Hematopoietic multipotent progenitor cell treated with erythropoietin and hydrocortisone succinate and interleukin-3 and kit ligand, for 15 days (in vitro differentiated cells): ENCODE measurements at regions not wholly inside any gene's neighbourhood (a gene's known extent, or its start where the extent isn't known, plus 50 kb on each side); places are given as distances from the start of the nearest gene placed in this dataset.

Experiments
- DNase-seq: peaks from one replicate; pipeline ENCODE4 v3.0.0-alpha.2; 2015; ENCODE audit warnings: low spot score

DNA sequence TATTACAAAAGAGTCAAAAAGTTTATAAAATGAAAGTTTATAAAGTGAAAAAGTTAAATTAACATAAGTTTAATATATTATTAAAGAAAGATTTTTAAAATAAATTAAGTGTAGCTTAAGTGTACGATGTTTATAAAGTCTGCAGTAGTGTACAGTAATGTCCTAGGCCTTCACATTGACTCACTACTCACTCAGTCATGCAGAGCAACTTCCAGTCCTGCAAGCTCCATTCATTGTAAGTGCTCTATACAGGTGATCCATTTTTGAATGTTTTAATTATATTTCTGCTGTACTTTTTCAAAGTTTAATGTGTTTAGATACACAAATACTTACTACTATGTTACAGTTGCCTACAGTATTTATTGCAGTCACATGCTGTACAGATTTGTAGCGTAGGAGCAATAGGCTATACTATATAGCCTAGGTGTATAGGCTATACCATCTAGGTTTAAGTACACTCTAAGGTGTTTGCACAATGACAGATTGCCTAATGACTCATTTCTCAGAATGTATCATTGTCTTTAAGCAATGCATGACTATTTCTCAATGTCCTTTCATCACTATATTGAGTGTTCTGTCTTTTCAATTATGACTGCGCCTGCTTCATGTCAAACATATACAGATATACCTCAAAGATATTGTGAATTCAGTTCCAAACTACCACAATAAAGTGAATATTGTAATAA, 1110.3 kb upstream of the MAP3K7 start:
- no peak for DNase-seq

- DNase-seq, result no peak
Measured at GRCh38 chr6:91695221-91695620, 1108.3 kb upstream of the MAP3K7 start.

DNA sequence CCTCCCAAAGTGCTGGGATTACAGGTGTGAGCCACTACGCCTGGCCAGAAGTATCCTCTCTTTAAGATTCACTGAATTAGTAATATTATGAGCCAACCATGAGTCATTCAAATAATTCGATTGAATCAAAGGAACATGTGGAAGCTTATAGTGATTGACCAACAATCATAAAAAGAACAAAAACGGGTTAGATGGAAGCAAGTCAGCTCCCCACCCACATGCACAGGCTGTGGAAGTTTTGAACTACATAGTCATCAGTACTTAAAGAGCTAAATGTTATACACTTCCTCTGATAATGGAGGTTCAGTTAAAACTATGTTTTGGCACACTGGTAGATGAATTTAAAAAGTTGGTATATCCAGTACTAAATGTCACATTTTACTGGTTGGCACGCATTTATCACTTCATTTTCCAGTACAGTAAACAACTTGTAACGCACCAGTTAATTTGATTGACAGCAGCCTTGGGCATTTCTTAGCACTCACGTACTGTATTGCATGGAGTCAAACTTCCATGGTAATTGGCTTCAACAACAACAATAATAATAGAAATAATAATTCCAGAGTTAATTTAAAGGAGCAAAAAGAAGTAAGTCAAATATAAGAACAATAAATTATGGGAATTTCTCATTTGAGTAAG, 1107.3 kb upstream of the MAP3K7 start:
- DNase-seq, result no peak

- no peak for DNase-seq
Measured at GRCh38 chr6:91691449-91691848, 1104.6 kb upstream of the MAP3K7 start.

GRCh38 chr6:91683240-91683639, 1096.4 kb upstream of the MAP3K7 start:
- no peak for DNase-seq

GRCh38 chr6:91681296-91681695, 1094.4 kb upstream of the MAP3K7 start:
- no peak for DNase-seq

- DNase-seq, result no peak
Measured at GRCh38 chr6:91678679-91679446, 1092.0 kb upstream of the MAP3K7 start.

DNA sequence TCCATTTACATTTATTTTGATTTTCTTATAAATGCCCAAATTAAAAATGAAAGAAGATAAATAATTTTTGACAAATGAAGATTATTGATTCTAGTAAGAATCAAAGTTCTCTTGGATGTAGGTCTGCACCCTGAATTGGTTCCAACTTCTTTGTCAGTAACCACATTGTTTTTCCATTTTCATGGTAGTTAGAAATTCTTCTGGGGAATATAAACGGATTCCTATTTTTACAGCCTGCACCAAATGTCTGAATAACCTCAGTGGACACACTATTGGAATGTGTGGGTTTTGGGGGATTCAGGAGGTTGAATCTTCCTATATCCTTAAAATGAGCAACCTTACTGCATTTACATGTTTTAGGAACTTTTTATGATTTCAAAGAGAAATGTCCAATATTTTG, 1085.3 kb upstream of the MAP3K7 start:
- no peak for DNase-seq

- no peak for DNase-seq
Measured at GRCh38 chr6:91669871-91670268, 1083.0 kb upstream of the MAP3K7 start.

DNA sequence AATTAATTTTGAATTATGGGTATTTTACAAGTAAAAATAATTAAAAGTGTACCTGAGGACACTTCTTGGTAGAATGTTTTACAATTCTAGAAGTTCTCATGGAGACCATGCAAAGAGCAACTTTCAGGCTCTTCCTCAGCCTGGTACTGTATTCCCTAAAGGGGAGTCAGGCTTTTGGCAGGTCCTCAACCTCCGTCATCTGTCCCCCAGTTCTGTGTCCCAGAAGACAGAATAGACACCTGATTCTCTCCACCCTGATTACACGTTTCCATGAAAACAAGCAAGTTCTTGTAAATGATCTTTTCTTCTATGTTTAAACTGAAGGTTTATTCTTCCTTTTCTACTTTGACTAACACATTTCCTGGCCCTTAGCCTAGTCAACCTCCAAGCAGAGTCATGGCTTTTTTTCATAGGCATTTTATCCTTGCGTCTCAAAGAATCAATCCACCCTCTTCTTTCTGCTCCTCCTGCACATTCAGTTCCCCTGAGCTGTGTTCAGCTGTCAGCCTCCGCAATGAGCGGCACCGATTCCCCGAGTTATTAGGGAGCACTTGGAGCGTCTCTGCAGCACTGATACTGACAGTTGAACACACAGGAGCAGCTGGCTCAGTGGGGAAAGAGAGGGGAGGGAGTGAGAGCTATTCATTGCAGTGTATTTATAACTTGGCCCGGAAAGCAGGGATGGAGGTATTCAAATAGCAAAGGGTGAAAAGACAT, 1082.4 kb upstream of the MAP3K7 start:
- no peak for DNase-seq

DNA sequence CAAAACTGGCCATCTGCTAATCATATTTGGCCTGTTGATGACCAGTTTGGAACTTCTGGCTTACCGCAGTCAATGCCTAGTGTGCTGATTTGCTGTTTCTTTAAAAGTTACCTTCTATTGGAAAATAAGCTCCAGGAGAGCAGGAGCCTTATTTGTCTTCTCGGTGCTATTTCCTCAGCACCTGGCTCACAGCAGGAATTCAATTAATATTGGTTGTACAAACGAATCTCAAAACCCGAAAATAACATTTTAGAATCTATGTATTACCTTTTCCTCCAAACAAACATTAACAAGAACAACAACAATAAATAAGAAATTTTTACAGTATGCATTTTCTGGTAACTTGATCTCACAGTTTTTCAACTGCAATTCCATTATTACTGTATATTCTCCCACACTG, 1080.7 kb upstream of the MAP3K7 start:
- DNase-seq, result no peak

DNA sequence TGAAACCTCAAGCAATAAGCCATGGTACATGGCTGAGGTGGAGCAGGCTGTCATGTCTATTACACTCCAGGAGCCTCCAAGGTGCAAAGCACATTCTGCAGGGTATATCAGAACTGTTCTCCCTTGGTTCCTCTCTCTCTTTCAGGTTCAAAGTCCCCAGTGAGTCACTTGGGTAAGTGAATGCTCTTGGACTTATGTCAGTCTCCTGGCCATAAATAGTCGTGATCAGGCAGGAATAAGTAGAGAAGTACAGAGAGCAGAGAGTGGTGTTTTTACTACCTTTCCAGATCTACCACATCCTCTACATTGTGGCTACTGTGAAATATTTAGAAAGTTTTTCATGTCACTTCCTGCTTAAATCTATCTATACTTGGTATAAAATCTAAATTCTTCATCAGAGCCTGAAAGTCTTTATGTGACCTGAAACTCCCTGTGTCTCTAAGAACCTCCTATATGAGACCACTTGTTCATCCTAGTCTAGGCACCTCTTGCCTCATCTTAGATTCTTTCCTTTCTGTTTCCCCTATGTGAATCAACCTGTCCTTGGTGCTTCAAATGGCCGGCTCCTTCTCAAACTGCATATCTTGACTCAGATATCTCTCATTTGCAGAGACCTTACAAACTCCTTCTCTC, 1077.6 kb upstream of the MAP3K7 start:
- DNase-seq, result no peak

DNA sequence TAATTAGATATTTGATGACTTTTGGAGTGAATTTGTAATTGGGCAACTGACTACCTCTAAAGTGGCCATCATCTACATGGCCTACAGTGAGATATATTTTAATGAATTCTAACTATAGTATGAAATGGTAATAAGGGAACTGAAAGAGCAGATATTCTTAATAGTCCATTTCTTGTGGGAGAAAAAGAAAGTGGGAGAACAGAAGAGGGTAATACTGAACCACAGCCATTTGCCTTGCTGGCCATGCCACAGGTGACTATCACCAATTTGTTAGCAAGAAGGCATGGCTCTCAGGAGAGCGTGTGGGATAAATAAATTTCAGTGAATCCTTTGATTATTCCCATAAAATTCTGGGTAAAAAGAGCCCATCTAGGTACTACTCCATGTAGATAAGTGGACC, 1074.0 kb upstream of the MAP3K7 start:
- DNase-seq, result no peak

DNA sequence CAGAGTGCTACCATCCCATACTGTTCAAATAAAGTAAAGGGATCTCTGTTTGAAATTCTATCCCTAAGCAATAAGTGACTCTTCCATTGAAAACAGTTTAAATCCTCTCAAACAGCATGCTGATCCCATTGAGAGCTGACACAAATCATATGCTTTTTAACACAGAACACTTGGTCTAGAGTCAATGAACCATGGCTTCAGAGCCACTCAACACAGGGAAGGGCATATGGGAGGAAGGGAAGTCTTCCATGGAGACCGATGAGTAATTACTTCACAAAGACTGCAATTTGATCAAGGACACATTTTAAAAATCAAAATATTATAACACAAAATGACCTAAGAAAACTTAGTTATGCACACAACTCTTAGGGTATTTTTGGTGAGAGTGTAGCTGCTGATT, 1073.0 kb upstream of the MAP3K7 start:
- DNase-seq, result no peak

DNA sequence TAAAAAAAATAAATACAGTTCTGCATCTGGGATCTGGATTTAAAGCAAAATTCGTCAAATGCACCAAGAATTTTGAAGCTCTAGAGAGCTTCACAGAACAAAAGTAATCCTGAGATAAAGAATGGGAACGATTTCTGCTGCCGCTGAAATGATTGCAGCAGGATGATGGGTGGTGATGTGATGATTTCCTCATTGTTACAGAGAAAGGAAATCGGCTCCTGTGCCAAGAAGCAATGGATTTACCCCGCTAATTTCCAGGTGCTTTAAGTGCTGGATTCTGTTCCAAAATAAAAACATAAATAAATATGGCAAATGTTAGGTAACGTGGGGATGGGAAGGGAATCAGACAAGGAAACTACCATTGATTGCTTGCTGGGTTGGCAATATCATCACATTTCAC, 1067.9 kb upstream of the MAP3K7 start:
- no peak for DNase-seq

DNA sequence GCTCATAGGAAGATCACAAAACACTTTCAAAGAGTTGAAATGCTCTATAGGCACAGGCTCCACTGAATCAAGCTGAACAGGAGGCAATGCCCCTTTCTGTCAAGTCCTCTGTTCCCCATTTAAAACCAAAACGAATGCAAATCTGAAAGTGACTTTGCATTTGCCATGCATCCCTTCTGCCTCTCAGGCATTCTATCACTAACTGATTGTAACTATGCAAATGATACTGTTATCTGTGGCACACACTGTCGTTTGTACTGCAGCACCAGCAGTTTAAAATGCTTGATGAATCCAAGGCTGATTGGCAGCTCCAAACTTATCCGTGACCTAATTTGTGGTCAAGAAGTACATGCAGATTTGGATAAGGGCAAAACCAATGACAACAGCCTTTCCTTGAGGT, 1067.5 kb upstream of the MAP3K7 start:
- no peak for DNase-seq

GRCh38 chr6:91653895-91654294, 1067.0 kb upstream of the MAP3K7 start:
- no peak for DNase-seq

DNA sequence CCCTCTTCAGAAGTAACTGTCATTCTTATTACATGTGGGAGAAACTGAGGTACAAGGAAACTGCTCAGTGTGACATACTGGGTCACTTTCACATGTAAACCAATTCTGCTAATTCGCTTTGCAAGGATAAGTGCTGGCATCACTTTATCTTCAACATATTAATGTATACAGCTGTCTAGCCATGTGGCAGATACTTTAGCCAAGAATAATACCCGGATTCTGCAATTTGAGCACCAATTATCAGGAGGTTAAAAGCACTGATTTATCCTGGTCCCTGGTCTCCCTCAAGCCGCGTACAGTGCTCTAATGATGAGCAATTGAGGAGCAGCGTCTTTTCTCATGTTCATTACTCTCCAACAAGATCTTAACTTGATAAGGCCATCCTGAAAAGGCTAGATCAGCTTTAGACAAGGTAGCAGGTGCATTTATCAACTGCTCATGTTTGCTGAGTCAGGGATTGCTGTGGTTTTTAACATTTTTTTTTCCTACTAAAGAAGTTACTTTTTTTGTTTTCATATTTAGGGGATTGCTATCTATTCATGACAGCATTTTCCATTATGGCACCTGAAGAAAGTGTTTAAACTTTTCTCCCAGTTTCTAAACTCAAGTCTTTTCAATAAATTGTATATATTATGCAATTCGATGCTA, 1066.3 kb upstream of the MAP3K7 start:
- DNase-seq, result no peak

DNA sequence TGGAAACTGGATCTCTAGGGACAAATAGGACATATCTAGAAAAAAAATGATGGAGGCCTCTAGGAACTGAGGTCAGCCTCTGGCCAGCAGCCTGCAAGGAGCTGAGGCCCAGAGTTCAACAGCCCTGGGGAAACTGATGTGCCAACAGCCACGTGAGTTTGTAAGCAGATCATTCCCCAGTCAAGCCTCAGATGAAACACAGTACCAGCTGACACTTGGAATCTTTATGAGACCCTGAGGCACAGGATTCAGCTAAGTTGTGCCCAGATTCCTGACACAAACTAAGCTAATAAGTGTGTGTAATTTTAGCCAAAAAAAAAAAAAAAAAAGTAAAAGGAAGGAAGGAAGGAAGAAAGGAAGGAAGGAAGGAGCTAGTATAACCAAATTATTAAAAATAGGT, 1059.8 kb upstream of the MAP3K7 start:
- no peak for DNase-seq

GRCh38 chr6:91645811-91646210, 1058.9 kb upstream of the MAP3K7 start:
- no peak for DNase-seq

- DNase-seq, result no peak
Measured at GRCh38 chr6:91637217-91637616, 1050.3 kb upstream of the MAP3K7 start.

- no peak for DNase-seq
Measured at GRCh38 chr6:91634791-91635190, 1047.9 kb upstream of the MAP3K7 start.
